Middle frontal gyrus (tissue), 1 donor: ENCODE measurements at regions not wholly inside any gene's neighbourhood (a gene's known extent, or its start where the extent isn't known, plus 50 kb on each side); places are given as distances from the start of the nearest gene placed in this dataset.
A peak's percentile ranks its signal among the peaks of the same experiment; 100 is the strongest.

Experiments
- DNase-seq: peaks from one replicate; pipeline ENCODE4 v3.0.0-alpha.2; 2015; ENCODE audit warnings: low spot score; ENCODE audit errors: extremely low spot score

- peak; percentile 15 for DNase-seq
These were observed 100.8 kb downstream of the PPM1A start for GRCh38 chr14:60349663-60350365.

- DNase-seq: no peak
These were observed 101.3 kb downstream of the PPM1A start for GRCh38 chr14:60350366-60350720.

GRCh38 chr14:60353420-60353819, 104.4 kb downstream of the PPM1A start:
- DNase-seq: no peak

GRCh38 chr14:60355768-60356167, 106.7 kb downstream of the PPM1A start:
- DNase-seq: no peak

GRCh38 chr14:60356386-60356785, 107.4 kb downstream of the PPM1A start:
- no peak for DNase-seq

- DNase-seq: no peak
These were observed 108.0 kb downstream of the PPM1A start for GRCh38 chr14:60356906-60357550.

GRCh38 chr14:60357551-60358149, 108.6 kb downstream of the PPM1A start:
- no peak for DNase-seq

GRCh38 chr14:60363275-60363674, 114.3 kb downstream of the PPM1A start:
- DNase-seq: no peak

GRCh38 chr14:60363687-60364086, 114.7 kb downstream of the PPM1A start:
- DNase-seq: no peak

GRCh38 chr14:60381909-60382308, 104.0 kb downstream of the C14orf39 start:
- DNase-seq: no peak
